Nephron progenitor cell (in vitro differentiated cells): ENCODE measurements at regions not wholly inside any gene's neighbourhood (a gene's known extent, or its start where the extent isn't known, plus 50 kb on each side); places are given as distances from the start of the nearest gene placed in this dataset.

Experiments
- DNase-seq: peaks from one replicate; pipeline ENCODE4 v3.0.0; 2021
- H3K27ac Mint-ChIP-seq: 2 replicates; pipeline ENCODE4 v1.8.0; 2021; ENCODE audit warnings: mild to moderate bottlenecking, moderate library complexity, mixed read lengths
- H3K27me3 Mint-ChIP-seq: 2 replicates; pipeline ENCODE4 v1.8.0; 2021; ENCODE audit warnings: mild to moderate bottlenecking, low read depth, mixed read lengths; ENCODE audit not compliant: poor library complexity
- H3K36me3 Mint-ChIP-seq: 2 replicates; pipeline ENCODE4 v1.8.0; 2021; ENCODE audit warnings: low read depth, mixed read lengths
- H3K4me1 Mint-ChIP-seq: 2 replicates; pipeline ENCODE4 v1.8.0; 2021; ENCODE audit warnings: mixed read lengths
- H3K4me3 Mint-ChIP-seq: 2 replicates; pipeline ENCODE4 v1.8.0; 2021; ENCODE audit warnings: mild to moderate bottlenecking, moderate library complexity, mixed read lengths
- H3K9me3 Mint-ChIP-seq: 2 replicates; pipeline ENCODE4 v1.8.0; 2021; ENCODE audit warnings: mild to moderate bottlenecking, moderate library complexity, mixed read lengths
- CTCF ChIP-seq: fragments of 200-600 bp; sonication (generic); IDR thresholded peaks from 2 replicates; pipeline ENCODE4 v1.5.0; 2021; ENCODE audit warnings: antibody characterized with exemption

- no peak for DNase-seq
- Mint-ChIP-seq H3K9me3 (no peaks in the 10 kb centered on the region), H3K36me3 (no peaks in the 10 kb centered on the region), H3K27ac (no peak overlapping the region), H3K4me1 (no peaks in the 10 kb centered on the region), H3K27me3 (peaks cover 3% of the 10 kb centered on the region), H3K4me3 (no peak overlapping the region)
- TF ChIP-seq CTCF = no peak
Observed at GRCh38 chr4:130146773-130147172, 1050.8 kb downstream of the C4orf33 start.

- Mint-ChIP-seq H3K9me3 (no peaks in the 10 kb centered on the region), H3K27ac (no peak overlapping the region), H3K4me1 (no peaks in the 10 kb centered on the region), H3K27me3 (peaks cover 3% of the 10 kb centered on the region), H3K4me3 (no peak overlapping the region), H3K36me3 (no peaks in the 10 kb centered on the region)
- DNase-seq = no peak
- TF ChIP-seq CTCF = no peak
Observed at GRCh38 chr4:130147641-130148040, 1051.7 kb downstream of the C4orf33 start.

- no peak for TF ChIP-seq CTCF
- Mint-ChIP-seq H3K27ac (no peak overlapping the region), H3K4me1 (no peaks in the 10 kb centered on the region), H3K9me3 (peaks cover 3% of the 10 kb centered on the region), H3K36me3 (no peaks in the 10 kb centered on the region), H3K27me3 (no peaks in the 10 kb centered on the region), H3K4me3 (no peak overlapping the region)
- no peak for DNase-seq
Observed at GRCh38 chr4:130154901-130155300, 1058.9 kb downstream of the C4orf33 start.

GRCh38 chr4:130163701-130164100, 1067.7 kb downstream of the C4orf33 start:
- peaks cover 3% of the 10 kb centered on the region for H3K9me3 Mint-ChIP-seq
- H3K27me3 Mint-ChIP-seq = peaks cover 3% of the 10 kb centered on the region
- H3K27ac Mint-ChIP-seq = no peak overlapping the region
- no peaks in the 10 kb centered on the region for H3K36me3 Mint-ChIP-seq
- DNase-seq = no peak
- TF ChIP-seq CTCF = no peak
- no peak overlapping the region for H3K4me3 Mint-ChIP-seq
- no peaks in the 10 kb centered on the region for H3K4me1 Mint-ChIP-seq

GRCh38 chr4:130165381-130165780, 1069.4 kb downstream of the C4orf33 start:
- DNase-seq = no peak

More at GRCh38 chr4:130165381-130165780, 1069.4 kb downstream of the C4orf33 start:
- Mint-ChIP-seq H3K4me1 (no peaks in the 10 kb centered on the region), H3K4me3 (no peak overlapping the region), H3K9me3 (no peaks in the 10 kb centered on the region), H3K27ac (no peak overlapping the region), H3K36me3 (no peaks in the 10 kb centered on the region), H3K27me3 (peaks cover 3% of the 10 kb centered on the region)
- no peak for TF ChIP-seq CTCF
